ENCODE measurements at regions not wholly inside any gene's neighbourhood (a gene's known extent, or its start where the extent isn't known, plus 50 kb on each side); places are given as distances from the start of the nearest gene placed in this dataset.
"Not testable (repeated sequence)": the region's sequence is repeated elsewhere in the genome, so short reads cannot be mapped to it uniquely, and the experiment has no call there.

DNA sequence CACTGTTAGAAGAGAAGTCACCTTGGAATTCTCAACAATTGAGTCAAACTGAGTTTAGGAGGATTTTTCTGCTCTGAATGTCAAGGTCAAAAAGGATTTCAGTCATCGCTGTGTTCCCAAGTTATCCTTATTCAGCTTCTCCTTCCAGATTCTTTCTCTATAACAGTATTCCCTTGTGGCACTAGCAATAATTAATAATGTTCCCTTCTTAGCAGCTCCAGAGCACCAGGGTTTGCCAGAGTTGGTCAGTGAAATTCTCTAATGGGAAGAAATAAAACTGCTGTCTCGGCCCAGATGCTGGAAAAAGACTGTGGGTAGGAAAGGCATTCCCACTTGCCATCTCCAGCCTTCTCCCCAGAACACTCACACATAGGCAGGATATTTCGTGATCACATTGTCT, 836.0 kb upstream of the PIK3C3 start:
- peak; percentile 57 for DNase-seq

- peak; percentile 96 for DNase-seq
These were observed 841.0 kb upstream of the PIK3C3 start for GRCh38 chr18:41113885-41114482.

DNA sequence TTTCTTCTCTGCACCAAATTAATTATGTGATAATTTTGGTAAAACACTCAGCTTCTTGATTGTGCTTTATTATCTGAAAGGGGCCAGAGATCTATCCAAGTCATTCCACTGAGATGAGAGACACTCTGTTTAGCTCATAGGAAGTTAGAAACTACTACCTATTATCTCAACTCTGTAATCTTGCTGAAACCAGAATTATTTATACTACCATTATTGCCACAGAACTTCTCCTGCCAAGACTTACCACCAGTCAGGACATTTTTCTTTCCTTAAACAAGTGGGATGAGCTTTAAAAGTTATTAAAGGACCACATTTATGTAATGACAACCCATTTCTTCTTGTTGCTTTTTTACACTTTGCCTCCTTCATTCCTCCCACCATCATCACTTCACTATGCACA, 855.6 kb upstream of the PIK3C3 start:
- DNase-seq = no peak

DNA sequence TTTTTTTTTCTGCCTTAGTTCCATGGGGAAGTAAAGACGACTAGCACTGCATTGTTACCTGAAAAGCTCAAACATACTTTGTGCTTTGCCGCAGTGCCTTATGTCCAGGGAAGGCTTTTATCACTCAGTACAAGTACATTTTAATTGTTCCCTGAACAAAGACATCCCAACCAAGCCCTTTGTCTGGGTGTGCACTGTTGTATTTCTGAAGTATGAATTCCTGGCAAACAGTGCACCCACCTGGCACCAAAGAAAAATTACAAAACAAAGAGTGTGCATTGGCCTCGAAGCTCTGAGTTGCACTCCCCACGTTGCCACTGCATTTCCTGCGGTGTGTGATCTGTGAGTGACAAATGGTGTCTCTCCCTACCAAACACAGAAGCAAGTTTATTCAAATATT, 858.5 kb upstream of the PIK3C3 start:
- peak; percentile 68 for DNase-seq

DNA sequence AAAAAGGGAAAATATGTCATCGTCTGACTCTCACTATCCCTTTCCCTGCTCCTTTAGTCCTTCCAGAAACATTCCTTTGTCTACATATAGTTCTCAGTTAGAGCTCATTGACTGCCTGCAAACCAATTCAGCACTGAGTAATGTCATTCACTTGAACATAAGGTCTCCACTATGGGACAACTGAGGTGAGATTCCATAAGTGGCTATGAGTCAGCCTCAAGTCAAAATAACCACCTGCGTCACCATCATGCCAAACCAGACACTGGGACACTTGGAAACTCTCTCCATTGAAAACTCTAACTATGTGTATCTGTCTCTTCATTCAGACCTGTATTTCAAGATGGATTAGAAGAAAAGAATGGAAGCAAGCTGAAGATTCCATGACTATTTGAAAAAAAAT, 878.0 kb upstream of the PIK3C3 start:
- DNase-seq = no peak

GRCh38 chr18:41075212-41075611, 879.8 kb upstream of the PIK3C3 start:
- DNase-seq = peak; percentile 92

GRCh38 chr18:41073372-41073954, 881.6 kb upstream of the PIK3C3 start:
- peak; percentile 89 for DNase-seq

DNA sequence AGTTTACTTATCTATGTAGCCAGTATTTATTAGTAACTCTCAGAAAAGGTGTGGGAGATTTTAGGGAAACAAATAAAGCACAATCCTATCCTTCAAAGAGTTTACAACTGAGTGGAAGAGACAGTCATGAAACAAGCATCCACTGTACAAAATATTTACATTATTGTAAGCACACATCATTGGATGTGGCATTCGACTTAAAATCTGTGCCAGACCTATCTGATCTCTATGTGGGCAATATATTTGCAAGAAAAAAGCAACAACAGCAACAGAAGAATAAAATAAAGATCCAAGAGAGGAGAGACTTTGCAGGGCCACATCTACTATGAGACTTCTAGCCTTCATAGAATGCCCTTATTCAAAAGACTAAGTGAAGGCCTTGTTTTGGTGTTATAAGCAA, 882.1 kb upstream of the PIK3C3 start:
- no peak for DNase-seq

DNA sequence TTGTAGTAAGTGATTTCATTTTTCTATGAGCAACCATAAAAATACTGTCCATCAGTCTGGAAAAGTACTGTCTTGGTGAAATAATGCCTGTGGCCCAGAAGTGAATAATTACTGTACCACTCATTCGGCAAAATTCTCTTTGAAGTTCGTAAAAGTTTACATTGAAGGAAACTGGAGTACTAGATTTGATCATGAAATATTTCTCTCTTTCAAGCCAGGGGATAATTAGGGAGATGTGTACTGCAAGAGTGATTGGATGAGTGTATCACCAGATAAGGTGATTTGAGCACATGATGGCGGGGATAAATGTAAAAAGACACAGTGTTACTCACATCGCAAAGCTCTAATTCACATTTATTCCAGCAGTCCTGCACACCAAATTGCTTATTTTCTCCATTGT, 883.2 kb upstream of the PIK3C3 start:
- DNase-seq = no peak

GRCh38 chr18:41069167-41069566, 885.9 kb upstream of the PIK3C3 start:
- DNase-seq = no peak

DNA sequence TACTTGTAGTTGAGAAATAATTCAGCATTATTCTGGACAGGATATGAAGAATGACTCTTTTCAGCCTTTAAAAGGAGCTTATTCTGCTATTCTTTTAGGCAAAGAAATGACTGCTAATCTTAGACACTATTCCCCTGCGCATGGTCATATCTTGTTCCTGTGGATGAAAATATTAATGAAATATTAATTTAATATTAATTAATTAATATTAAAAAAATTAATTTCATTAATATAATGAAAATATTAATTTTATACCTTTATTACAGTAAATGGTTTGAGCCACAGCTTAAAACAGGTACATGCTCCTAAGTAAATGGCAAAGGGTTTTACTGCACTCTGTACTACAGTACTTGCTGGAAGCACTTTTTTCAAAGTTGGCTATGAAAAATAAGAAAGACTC, 890.1 kb upstream of the PIK3C3 start:
- no peak for DNase-seq

GRCh38 chr18:41060967-41061366, 894.1 kb upstream of the PIK3C3 start:
- DNase-seq = no peak

DNA sequence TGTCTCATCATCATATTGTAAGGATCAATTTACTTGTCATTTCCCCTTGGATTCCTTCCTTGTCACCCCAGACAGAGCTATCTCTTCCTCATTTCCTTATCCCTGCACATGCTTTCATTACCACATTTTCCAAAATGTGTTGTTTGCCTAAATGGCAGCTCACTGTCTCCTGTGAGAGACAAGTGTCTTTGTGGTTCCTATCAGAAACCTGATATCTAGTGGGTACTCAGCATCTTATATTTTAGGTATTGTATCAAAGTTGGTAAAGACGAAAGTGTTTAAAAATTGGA, 896.0 kb upstream of the PIK3C3 start:
- DNase-seq = no peak

DNA sequence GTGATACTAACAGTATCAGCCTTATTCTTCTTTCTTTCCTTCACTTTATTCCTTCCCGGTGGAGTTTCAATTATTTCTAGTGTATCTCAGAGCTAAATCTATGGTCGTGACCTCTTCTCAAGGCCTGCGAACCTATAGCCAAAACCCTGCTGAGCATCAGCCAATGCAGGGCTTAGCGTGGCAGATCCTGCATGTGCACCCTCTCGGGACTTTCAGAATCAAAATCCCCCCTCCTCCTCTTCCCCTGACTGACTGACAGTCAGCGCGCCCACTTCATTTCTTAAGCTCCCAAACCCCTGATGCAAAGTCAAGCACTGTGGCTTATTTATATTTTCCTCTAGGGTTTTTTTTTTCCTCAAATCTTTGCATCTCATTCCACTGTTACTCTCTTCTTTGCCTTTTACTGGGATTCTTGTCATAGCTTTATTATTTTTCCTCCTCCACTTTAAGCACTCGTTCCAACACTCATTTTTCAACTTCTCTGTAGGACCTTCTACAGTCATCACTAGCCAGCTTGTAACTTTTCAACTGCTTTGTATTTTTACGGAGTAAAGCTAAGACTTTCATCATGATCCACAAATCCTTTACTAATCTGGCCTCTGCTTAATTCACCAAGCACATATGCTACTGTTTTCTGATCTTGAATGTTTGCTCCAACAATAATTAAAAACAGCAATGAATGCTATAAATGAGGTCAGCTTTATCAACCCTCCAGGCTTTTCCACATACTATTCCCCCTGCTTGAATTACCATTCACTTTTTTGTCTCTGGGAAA, 896.5 kb upstream of the PIK3C3 start:
- DNase-seq = peak; percentile 59

GRCh38 chr18:41052625-41053024, 902.4 kb upstream of the PIK3C3 start:
- no peak for DNase-seq

- not testable (repeated sequence) for DNase-seq
These were observed 908.8 kb upstream of the PIK3C3 start for GRCh38 chr18:41046250-41046649.

DNA sequence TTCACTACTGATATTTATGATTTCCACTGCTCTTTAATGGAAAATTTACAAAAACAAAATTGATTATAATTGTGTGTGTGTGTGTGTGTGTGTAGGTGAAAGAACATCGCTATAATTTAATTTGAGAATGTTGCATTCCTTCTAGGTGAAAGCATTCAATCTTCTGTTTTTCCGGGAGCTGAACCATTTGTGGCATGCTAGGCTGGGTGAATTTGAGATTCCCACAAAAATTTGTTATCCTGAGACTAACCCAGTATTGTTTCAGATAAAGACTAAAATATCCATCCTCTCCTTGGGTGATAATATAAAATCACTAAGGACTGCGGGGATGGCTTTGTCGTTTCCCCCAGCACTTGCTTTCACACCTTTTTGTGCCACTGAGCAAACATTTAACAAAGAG, 911.2 kb upstream of the PIK3C3 start:
- peak; percentile 14 for DNase-seq

GRCh38 chr18:41042866-41043265, 912.2 kb upstream of the PIK3C3 start:
- peak; percentile 48 for DNase-seq

GRCh38 chr18:41038071-41038470, 917.0 kb upstream of the PIK3C3 start:
- DNase-seq = no peak

- no peak for DNase-seq
These were observed 918.7 kb upstream of the PIK3C3 start for GRCh38 chr18:41036346-41036745.

- DNase-seq = no peak
These were observed 920.6 kb upstream of the PIK3C3 start for GRCh38 chr18:41034413-41034812.

DNA sequence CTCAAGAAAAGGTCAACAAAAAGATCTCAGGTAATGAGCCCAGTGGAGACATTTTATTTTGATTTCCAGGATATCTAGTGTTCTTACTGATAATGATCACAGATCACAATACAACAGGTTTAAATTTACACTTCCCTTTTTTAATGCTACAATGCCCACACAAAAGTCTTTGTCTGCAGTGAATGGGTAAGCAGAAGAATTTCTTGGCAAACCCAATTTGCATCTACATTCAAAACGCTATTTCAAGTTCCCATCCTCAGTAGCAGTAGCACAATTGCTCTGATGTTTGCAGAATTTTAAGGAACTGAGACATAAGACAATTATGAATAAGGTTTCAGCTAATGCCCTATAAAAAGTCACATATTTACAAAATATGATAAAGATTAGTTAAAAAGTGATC, 929.4 kb upstream of the PIK3C3 start:
- no peak for DNase-seq

- no peak for DNase-seq
These were observed 930.2 kb upstream of the PIK3C3 start for GRCh38 chr18:41024792-41025191.

GRCh38 chr18:41022484-41022883, 932.5 kb upstream of the PIK3C3 start:
- DNase-seq = peak; percentile 40

- no peak for DNase-seq
These were observed 933.9 kb upstream of the PIK3C3 start for GRCh38 chr18:41021089-41021488.

Data from fibroblast of upper back skin (primary cell).